GM12892 (cell line): ENCODE measurements at regions not wholly inside any gene's neighbourhood (a gene's known extent, or its start where the extent isn't known, plus 50 kb on each side); places are given as distances from the start of the nearest gene placed in this dataset.

ENCODE experiments used
- DNase-seq: peaks from one replicate; pipeline ENCODE4 v3.0.0; 2011; ENCODE audit not compliant: insufficient read length
- FAIRE-seq: peaks from 2 replicates; lab custom pipeline; 2011; peaks lifted over from hg19 to GRCh38; lab: Jason Lieb, UNC
- POLR2A ChIP-seq: IDR thresholded peaks from 2 replicates; pipeline ENCODE4 v1.6.1; 2011; ENCODE audit warnings: low read depth, low read length, control low read depth
- POLR2AphosphoS5 ChIP-seq: IDR thresholded peaks from 2 replicates; pipeline ENCODE4 v1.6.1; 2011; ENCODE audit warnings: low read depth, low read length, control low read depth
- TAF1 ChIP-seq: IDR thresholded peaks from 2 replicates; pipeline ENCODE4 v1.6.1; 2011; ENCODE audit warnings: low read depth, mild to moderate bottlenecking, control low read depth, low read length, borderline replicate concordance

GRCh38 chr11:69393865-69394233, 87.6 kb upstream of the LINC01488 start:
- DNase-seq: no peak
- TF ChIP-seq TAF1 (no peak), POLR2AphosphoS5 (no peak), POLR2A (no peak)
- FAIRE-seq: no peak

DNA sequence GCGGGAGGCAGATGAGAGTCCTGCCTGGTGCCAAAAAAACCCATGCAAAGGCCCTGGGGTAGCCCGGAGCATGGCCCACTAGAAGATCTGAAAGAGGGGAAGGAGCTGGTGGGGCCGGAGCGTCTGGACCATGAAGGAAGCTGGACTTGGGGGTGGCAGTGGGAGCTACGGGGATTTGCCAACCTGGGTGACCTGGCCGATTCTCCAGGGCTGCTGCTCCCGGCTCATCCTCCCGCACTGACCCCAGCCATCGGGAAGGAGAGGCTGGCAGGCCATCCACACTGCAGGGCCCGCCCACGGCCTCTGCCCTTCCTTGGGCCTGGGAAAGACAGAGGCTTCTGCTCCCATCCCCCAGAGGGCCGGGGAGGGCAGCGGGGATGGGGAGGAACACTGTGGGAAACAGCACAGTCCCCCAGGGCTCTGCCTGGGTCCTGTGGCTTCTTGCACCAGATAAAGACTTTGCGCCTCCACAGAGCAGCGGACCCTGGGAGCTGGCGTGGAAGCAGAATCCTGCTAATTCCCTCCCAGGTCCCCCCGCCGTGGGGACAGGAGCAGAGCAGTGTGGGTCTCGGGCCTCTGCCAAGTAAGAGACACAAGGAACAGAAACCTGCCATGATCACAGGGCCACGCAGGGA, 87.1 kb upstream of the LINC01488 start:
- FAIRE-seq (no peak), DNase-seq (no peak)
- TF ChIP-seq TAF1: no peak
- TF ChIP-seq POLR2A: no peak
- TF ChIP-seq POLR2AphosphoS5: no peak

DNA sequence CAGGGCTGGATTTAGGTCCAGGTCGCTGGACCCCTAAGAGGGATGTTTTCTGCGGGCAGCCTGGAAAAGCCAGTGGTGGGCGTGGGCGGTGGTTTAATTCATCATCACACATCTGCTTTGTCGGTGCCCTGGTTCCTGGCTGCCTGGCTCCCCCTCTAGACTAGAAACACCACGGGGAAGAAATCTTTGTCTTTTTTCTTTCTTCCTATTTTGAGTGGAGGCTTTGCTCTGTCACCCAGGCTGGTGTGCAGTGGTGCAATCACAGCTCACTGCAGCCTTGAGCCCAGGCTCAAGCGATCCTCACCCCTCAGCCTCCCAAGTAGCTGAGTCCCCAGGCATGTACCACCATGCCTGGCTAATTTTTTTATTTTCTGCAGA, 86.6 kb upstream of the LINC01488 start:
- TF ChIP-seq POLR2AphosphoS5 (no peak), POLR2A (no peak), TAF1 (no peak)
- DNase-seq (no peak), FAIRE-seq (no peak)

DNA sequence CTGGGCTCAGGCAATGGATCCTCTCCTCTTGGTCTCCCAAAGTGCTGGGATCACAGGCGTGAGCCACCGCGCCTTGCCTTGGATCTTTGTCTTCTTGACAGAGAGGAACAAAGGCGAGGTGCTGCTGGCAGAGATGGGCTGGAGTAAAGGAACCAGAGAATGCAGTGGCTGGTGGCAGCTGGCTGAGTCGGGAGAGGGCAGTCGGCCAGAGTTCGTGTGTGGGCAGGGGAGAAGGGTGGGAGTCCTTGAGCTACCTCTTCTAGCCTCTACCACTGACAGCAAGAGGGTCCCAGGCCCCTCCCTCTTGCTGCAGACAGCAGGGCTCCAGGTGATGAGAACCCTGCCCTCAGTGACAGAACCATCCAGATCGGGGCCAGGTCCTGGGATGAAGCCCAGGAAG, 86.2 kb upstream of the LINC01488 start:
- TF ChIP-seq POLR2AphosphoS5 (no peak), POLR2A (no peak), TAF1 (no peak)

GRCh38 chr11:69396051-69396947, 85.2 kb upstream of the LINC01488 start:
- no peak for TF ChIP-seq POLR2AphosphoS5
- TF ChIP-seq POLR2A: no peak
- TF ChIP-seq TAF1: no peak
- FAIRE-seq (no peak), DNase-seq (no peak)

More for the DNA sequence above, 86.2 kb upstream of the LINC01488 start:
- FAIRE-seq (no peak), DNase-seq (no peak)

DNA sequence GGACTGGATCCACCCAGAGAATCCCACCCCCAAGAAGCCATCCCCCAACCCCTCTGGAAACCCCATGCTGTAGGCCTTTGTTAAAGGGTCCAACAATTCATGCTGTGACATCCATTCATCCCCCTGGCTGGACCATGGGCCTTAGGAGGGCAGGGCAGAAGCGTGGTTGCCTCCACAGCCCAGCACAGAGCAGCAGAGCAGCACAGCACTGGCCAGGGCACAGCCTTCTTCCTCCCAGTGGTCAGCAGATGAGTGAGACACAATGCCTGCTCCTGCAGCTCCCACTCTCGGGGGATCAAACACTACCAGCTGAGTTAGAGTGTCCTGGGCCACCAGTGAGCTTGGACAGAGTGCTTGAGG, 84.5 kb upstream of the LINC01488 start:
- DNase-seq (no peak), FAIRE-seq (no peak)
- TF ChIP-seq TAF1: no peak
- TF ChIP-seq POLR2A: no peak
- TF ChIP-seq POLR2AphosphoS5: no peak

DNA sequence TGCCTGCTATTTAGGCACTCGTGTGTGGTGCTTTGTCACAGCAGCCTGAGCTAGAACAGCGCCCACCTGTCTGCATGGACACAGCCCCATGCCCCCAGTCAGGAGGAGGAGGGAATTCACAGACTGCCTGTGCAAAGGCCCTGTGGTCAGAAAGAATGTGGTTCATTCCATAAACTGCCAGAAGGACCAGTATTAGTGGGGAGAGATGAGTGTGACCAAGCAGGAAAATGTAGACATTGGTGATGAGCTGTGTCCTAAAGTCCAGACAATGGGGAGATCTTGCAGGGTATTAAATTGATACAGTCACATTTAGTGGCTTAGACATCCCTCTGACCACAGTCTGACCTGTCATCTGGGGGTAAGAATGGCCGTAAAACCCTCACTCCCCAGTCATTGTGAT, 83.7 kb upstream of the LINC01488 start:
- no peak for TF ChIP-seq POLR2AphosphoS5
- no peak for TF ChIP-seq POLR2A
- no peak for TF ChIP-seq TAF1
- peak; percentile 46 for FAIRE-seq
- no peak for DNase-seq

- FAIRE-seq: no peak
- TF ChIP-seq TAF1 (no peak), POLR2AphosphoS5 (no peak), POLR2A (no peak)
- no peak for DNase-seq
Measured at GRCh38 chr11:69398529-69399492, 82.7 kb upstream of the LINC01488 start.

- TF ChIP-seq POLR2AphosphoS5 (no peak), TAF1 (no peak), POLR2A (no peak)
- DNase-seq: no peak
- no peak for FAIRE-seq
Measured at GRCh38 chr11:69400140-69400539, 81.3 kb upstream of the LINC01488 start.

DNA sequence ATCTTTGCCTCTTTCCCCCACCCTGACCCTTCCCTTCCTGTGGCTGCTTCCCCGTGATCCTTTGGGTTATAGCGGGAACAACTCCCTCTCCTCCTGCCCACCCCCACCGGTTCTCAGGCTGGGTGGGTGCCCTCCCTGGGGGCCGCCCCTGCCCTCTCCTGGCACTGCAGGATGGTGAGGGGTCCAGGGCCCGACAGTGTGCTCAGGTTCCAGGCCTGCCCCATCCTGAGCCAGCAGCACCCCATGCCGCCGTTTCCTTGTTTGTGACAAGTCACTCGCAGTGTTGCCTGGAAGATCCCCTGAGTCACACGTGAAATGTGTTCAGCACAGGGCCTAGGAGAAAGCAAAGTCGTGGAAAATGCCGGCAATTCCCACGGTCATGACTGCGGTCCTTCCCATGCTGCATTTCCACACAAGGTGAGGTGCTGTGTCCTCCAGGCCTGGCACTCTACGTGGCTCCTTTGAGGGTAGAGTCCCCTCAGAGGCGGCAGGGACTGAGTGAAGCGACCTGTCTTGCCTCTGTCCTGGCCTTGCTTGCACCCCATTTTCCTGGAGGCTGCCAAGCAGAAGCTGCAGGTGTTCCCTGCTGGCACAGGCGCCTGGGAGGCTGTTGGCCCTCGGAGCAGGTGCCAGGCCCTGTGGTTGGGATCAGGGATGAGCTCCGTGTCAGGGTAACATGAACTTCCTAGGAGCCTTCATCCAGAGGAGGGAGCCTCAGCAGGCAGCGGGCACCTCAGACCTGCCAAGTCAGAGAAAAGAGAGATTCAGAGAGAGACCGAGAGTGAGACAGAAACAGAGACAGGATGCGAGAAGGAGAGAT, 80.5 kb upstream of the LINC01488 start:
- FAIRE-seq: no peak
- DNase-seq: no peak
- TF ChIP-seq POLR2A (no peak), POLR2AphosphoS5 (no peak), TAF1 (no peak)
